Left cardiac atrium (tissue), 4 donors: ENCODE measurements at regions not wholly inside any gene's neighbourhood (a gene's known extent, or its start where the extent isn't known, plus 50 kb on each side); places are given as distances from the start of the nearest gene placed in this dataset.
"Not testable (repeated sequence)": the region's sequence is repeated elsewhere in the genome, so short reads cannot be mapped to it uniquely, and the experiment has no call there.

Experiments used
- ATAC-seq, 2 donors: fragments of 200-7000 bp; cut with Tn5 transposase; one replicate each; pipeline ENCODE4 v1.9.1; 2020; ENCODE audit warnings: mild to moderate bottlenecking in 2 of 2, moderate library complexity in 2 of 2
- DNase-seq: peaks from one replicate; pipeline ENCODE4 v3.0.0-alpha.2; 2020
- intact Hi-C, 2 donors: fragments of 100-400 bp; cut with DNase I; formaldehyde crosslinking; loops; one replicate each; pipeline versions ENCODE4 v1.14.1 to v1.15.1; 2022 to 2023
- donor health status: DM: no; HTN: yes; CAD: no.
- donor health status: DM: no; HTN: yes; CAD: no; lungs with severe emphysema.
- donor health status: DM: yes; HTN: yes; CAD: no.
- donor health status: Dilated cardiomyopathy.

DNA sequence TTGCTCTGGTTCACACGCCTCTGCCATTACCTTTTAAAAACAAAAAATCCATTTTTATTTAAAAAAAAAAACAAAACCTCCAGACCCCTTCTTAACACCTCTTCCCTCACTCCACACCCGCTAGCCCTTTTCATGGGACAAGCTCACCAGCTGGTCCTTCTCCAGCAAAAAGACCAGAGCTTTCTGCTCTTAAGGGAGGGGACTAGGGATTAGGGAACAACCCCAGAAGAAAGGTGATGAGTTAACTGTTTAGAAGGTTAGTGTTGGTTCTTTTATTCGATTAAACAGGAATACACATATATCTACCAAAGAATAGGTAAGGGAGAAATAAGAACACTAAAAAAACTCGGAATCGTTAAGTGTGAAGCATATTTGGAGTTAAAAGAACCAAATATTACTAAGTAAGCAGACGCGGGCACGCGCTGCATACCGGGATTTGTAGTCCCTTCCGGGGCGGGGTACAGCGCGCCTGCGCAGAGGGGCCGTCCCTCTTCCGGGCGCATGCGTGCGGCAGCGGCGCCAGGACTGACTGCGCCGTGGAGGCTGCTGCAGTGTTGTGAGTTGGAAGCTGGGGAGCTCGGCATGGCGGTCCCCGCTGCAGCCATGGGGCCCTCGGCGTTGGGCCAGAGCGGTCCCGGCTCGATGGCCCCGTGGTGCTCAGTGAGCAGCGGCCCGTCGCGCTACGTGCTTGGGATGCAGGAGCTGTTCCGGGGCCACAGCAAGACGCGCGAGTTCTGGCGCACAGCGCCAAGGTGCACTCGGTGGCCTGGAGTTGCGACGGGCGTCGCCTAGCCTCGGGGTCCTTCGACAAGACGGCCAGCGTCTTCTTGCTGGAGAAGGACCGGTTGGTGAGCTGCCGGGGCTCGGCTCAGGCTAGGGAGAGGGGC lies 92.6 kb upstream of the FAM153A start:
- ATAC-seq (peak; percentile 96 to 97), DNase-seq (peak; percentile 19)
- intact Hi-C loops: not testable (repeated sequence)

GRCh38 chr5:177863822-177864446 lies 81.2 kb upstream of the FAM153A start:
- intact Hi-C loops, ATAC-seq, DNase-seq: not testable (repeated sequence)

DNA sequence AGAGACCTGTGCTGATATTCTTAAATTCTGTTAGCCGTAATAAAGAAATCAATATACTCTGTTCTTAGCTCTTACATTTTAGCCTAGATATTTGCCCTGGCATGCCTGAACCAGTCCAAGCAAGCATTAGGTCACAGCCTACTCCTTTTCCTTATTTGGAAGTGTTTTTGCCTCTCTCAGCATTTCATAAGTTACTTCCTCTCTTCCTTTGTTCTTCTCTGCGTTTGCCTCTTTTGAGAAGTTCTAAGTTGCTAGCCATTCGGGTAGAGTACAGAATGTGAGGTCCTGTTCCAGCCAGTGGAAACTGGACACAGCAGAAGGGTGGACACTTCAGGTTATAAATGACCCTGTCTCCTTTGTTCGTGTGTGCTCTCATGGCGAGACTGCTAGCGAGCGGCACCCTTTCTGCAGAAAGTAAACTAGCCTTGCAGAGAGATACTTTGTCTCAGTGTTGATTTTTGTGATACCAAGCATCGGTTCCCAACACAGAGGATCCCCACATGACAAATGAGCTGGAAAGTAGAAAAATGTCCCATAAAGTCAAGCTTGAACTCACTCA lies 75.0 kb upstream of the FAM153A start:
- DNase-seq, intact Hi-C loops, ATAC-seq: not testable (repeated sequence)

GRCh38 chr5:177856474-177856873 lies 73.8 kb upstream of the FAM153A start:
- intact Hi-C loops, DNase-seq, ATAC-seq: not testable (repeated sequence)

DNA sequence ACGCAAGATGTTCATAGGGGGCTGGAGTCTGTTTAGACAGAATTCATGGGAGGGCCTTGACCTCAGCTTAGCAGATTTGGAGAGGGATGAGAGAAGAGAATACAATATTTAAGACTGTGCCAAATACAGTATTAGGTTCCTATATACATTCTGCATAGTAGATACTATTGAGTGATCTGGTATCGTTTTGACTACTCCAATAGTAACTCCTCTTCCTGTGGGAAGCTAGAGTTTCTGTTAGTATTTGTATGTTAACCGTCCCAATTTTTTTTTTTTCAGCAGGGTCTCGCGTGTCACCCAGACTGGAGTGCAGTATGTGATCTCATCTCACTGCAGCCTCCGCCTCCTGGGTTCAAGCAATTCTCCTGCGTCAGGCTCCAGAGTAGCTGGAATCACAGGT lies 65.2 kb upstream of the FAM153A start:
- not testable (repeated sequence) for DNase-seq, ATAC-seq

DNA sequence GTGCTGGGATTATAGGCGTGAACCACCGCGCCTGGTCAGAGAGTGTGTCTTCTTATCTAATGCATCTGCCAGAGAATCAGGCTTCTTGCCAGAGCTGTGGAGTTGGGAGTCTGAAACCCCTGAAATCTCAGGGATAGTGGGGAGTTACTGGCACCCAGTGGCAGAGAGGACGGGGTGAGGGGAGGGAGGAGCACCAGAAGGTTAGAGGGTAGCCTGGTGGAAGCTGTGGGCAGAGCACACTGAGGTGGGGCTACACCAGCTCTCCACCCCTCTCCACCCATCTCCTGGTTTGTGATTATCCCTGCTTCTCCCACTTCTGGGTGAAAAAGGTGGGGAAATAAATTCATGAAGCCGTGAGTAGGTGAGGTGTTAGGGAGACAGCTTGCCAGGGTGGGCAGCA lies 63.9 kb upstream of the FAM153A start:
- intact Hi-C loops, DNase-seq: not testable (repeated sequence)
- peak in 1 of 2 donors; percentile 38 for ATAC-seq

More for the DNA sequence above, 65.2 kb upstream of the FAM153A start:
- intact Hi-C loops: not testable (repeated sequence)

DNA sequence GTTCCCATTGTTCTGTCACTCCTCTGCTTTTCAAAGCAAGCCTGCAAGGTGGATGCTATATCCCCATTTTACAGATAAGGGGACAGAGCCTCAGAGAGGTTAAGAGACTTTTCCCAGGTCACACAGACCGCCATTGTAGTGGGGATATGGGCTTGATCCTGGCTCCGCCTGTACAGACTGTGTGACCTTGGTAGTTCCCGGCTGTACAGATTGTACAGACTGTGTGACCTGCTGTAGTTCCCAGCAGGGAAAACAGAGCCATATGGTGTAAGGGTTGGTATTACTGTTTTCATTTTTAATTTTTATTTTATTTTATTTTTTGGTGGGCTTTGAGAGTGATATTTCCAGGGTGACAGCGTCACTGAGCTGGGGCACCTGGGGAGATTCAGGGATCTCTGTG lies 63.2 kb upstream of the FAM153A start:
- DNase-seq, ATAC-seq, intact Hi-C loops: not testable (repeated sequence)

DNA sequence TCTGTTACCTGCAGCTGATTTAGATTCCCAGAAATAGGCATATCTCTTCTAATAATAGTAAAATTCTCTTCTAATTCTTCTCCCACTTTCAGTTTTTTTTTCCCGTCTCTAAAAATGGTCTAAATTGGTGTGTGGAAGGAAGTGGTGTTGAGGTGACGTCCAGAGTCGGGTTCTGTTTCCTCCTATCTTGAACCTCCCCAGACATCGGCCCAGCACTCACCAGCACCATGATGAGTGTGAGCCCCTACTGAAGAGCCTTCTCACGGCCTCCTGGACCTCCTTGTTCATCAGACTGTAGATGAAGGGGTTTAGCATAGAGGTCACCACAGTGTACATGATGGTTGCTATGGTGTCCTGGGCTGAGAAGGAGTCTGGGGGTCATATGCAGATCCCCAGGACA lies 53.5 kb upstream of the FAM153A start:
- ATAC-seq: not testable (repeated sequence)

More for the DNA sequence above, 53.5 kb upstream of the FAM153A start:
- intact Hi-C loops, DNase-seq: not testable (repeated sequence)
